ENCODE measurements at regions not wholly inside any gene's neighbourhood (a gene's known extent, or its start where the extent isn't known, plus 50 kb on each side); places are given as distances from the start of the nearest gene placed in this dataset.

GRCh38 chr2:4673025-4673489, 969.7 kb downstream of the DCDC2C start:
- no peak for DNase-seq (ENCODE audit: low read depth in 4 of 4, low spot score in 3 of 4)

- DNase-seq (ENCODE audit: low read depth in 4 of 4, low spot score in 3 of 4), result no peak
Observed at GRCh38 chr2:4674007-4674406, 970.6 kb downstream of the DCDC2C start.

- DNase-seq (ENCODE audit: low read depth in 4 of 4, low spot score in 3 of 4), result no peak
Observed at GRCh38 chr2:4675295-4675694, 971.9 kb downstream of the DCDC2C start.

- no peak for DNase-seq (ENCODE audit: low read depth in 4 of 4, low spot score in 3 of 4)
Observed at GRCh38 chr2:4678927-4679326, 975.6 kb downstream of the DCDC2C start.

GRCh38 chr2:4679391-4679790, 976.0 kb downstream of the DCDC2C start:
- DNase-seq (ENCODE audit: low read depth in 4 of 4, low spot score in 3 of 4), result no peak

GRCh38 chr2:4684921-4685320, 981.5 kb downstream of the DCDC2C start:
- DNase-seq (ENCODE audit: low read depth in 4 of 4, low spot score in 3 of 4), result no peak

- DNase-seq (ENCODE audit: low read depth in 4 of 4, low spot score in 3 of 4), result no peak
Observed at GRCh38 chr2:4690913-4691312, 987.5 kb downstream of the DCDC2C start.

- no peak for DNase-seq (ENCODE audit: low read depth in 4 of 4, low spot score in 3 of 4)
Observed at GRCh38 chr2:4693266-4693665, 989.9 kb downstream of the DCDC2C start.

GRCh38 chr2:4695281-4695861, 992.0 kb downstream of the DCDC2C start:
- no peak for DNase-seq (ENCODE audit: low read depth in 4 of 4, low spot score in 3 of 4)

- no peak for DNase-seq (ENCODE audit: low read depth in 4 of 4, low spot score in 3 of 4)
Observed at GRCh38 chr2:4715065-4715464, 977.1 kb upstream of the SOX11 start.

- no peak for DNase-seq (ENCODE audit: low read depth in 4 of 4, low spot score in 3 of 4)
Observed at GRCh38 chr2:4718777-4719176, 973.4 kb upstream of the SOX11 start.

GRCh38 chr2:4725618-4726017, 966.6 kb upstream of the SOX11 start:
- no peak for DNase-seq (ENCODE audit: low read depth in 4 of 4, low spot score in 3 of 4)

- DNase-seq (ENCODE audit: low read depth in 4 of 4, low spot score in 3 of 4), result no peak
Observed at GRCh38 chr2:4732560-4732959, 959.6 kb upstream of the SOX11 start.

- DNase-seq (ENCODE audit: low read depth in 4 of 4, low spot score in 3 of 4), result peak in 3 of 4 donors; percentile 28 to 45 (median 33)
Observed at GRCh38 chr2:4745056-4745991, 946.9 kb upstream of the SOX11 start.

GRCh38 chr2:4753721-4754120, 938.5 kb upstream of the SOX11 start:
- no peak for DNase-seq (ENCODE audit: low read depth in 4 of 4, low spot score in 3 of 4)

- peak; percentile 34 to 72 (median 68) for DNase-seq (ENCODE audit: low read depth in 4 of 4, low spot score in 3 of 4)
Observed at GRCh38 chr2:4762951-4763376, 929.2 kb upstream of the SOX11 start.

GRCh38 chr2:4765787-4766530, 926.2 kb upstream of the SOX11 start:
- no peak for DNase-seq (ENCODE audit: low read depth in 4 of 4, low spot score in 3 of 4)

GRCh38 chr2:4775668-4776067, 916.5 kb upstream of the SOX11 start:
- DNase-seq (ENCODE audit: low read depth in 4 of 4, low spot score in 3 of 4), result no peak

GRCh38 chr2:4780679-4781078, 911.5 kb upstream of the SOX11 start:
- no peak for DNase-seq (ENCODE audit: low read depth in 4 of 4, low spot score in 3 of 4)

GRCh38 chr2:4782647-4783046, 909.5 kb upstream of the SOX11 start:
- no peak for DNase-seq (ENCODE audit: low read depth in 4 of 4, low spot score in 3 of 4)

- DNase-seq (ENCODE audit: low read depth in 4 of 4, low spot score in 3 of 4), result peak in 1 of 4 donors; percentile 8
Observed at GRCh38 chr2:4791488-4791887, 900.7 kb upstream of the SOX11 start.
